H1 (cell line): ENCODE measurements at regions not wholly inside any gene's neighbourhood (a gene's known extent, or its start where the extent isn't known, plus 50 kb on each side); places are given as distances from the start of the nearest gene placed in this dataset.

Experiments
- CTCF ChIA-PET: fragments of 300-600 bp; sonication (Branson Sonifier 250); formaldehyde crosslinking; loops from one replicate; lab custom pipeline; 2021; ENCODE audit not compliant: partially characterized antibody; lab: Charles Lee
- POLR2A ChIA-PET: fragments of 300-600 bp; sonication (Branson Sonifier 250); formaldehyde crosslinking; loops from one replicate; lab custom pipeline; 2021; ENCODE audit warnings: inconsistent platforms; ENCODE audit not compliant: partially characterized antibody; lab: Charles Lee
- DNase-seq, 2 experiments: peaks; one replicate each; pipeline versions ENCODE4 v3.0.0 to v3.0.0-alpha.2; 2010 to 2022; ENCODE audit warnings: low spot score in 2 of 2, low read depth in 1 of 2, mixed read lengths in 1 of 2
- FAIRE-seq: peaks from 2 replicates; lab custom pipeline; 2011; peaks lifted over from hg19 to GRCh38; lab: Jason Lieb, UNC
- H2AFZ ChIP-seq: 2 replicates; pipeline ENCODE4 v1.8.1; 2012; ENCODE audit warnings: low read length, inconsistent platforms
- H2AK5ac ChIP-seq: 2 replicates; pipeline ENCODE4 v1.6.1; 2013; ENCODE audit warnings: low read depth, low read length
- H2BK120ac ChIP-seq: replicated peaks from 2 replicates; pipeline ENCODE3; 2013; ENCODE audit warnings: low read depth, low read length, inconsistent platforms
- H2BK12ac ChIP-seq: 2 replicates; pipeline ENCODE4 v1.6.1; 2013; ENCODE audit warnings: low read depth, low read length
- H2BK15ac ChIP-seq: 2 replicates; pipeline ENCODE4 v1.6.1; 2013; ENCODE audit warnings: low read length
- H2BK20ac ChIP-seq: 2 replicates; pipeline ENCODE4 v1.6.1; 2013; ENCODE audit warnings: low read length
- H2BK5ac ChIP-seq: 2 replicates; pipeline ENCODE4 v1.6.1; 2013; ENCODE audit warnings: low read depth, low read length
- H3K14ac ChIP-seq: 2 replicates; pipeline ENCODE4 v1.6.1; 2013; ENCODE audit warnings: inconsistent platforms; ENCODE audit not compliant: insufficient read length
- H3K18ac ChIP-seq: 2 replicates; pipeline ENCODE4 v1.6.1; 2013; ENCODE audit warnings: low read length; ENCODE audit errors: extremely low read depth
- H3K23ac ChIP-seq: 2 replicates; pipeline ENCODE4 v1.6.1; 2013; ENCODE audit warnings: inconsistent platforms; ENCODE audit not compliant: insufficient read length
- H3K23me2 ChIP-seq: 2 replicates; pipeline ENCODE4 v1.6.1; 2013; ENCODE audit warnings: low read depth, low read length
- H3K27ac ChIP-seq: 2 replicates; pipeline ENCODE4 v1.6.1; 2011; ENCODE audit warnings: low read depth, low read length, inconsistent platforms
- H3K27me3 ChIP-seq, 4 experiments: replicated peaks in 1 of 4; 1 replicate in 1 of 4; 2 replicates in 3 of 4; pipeline versions ENCODE4 v1.6.1 to v1.8.1; 2011 to 2013; ENCODE audit warnings: low read length in 3 of 4, mild to moderate bottlenecking in 3 of 4, inconsistent platforms in 2 of 4, mixed read lengths in 2 of 4, moderate library complexity in 1 of 4; ENCODE audit not compliant: control insufficient read depth in 3 of 4, insufficient read depth in 3 of 4; ENCODE audit errors: extremely low read depth in 1 of 4
- H3K36me3 ChIP-seq, 4 experiments: 2 replicates each; pipeline versions ENCODE4 v1.6.1 to v1.8.1; 2011 to 2013; ENCODE audit warnings: mild to moderate bottlenecking in 4 of 4, low read length in 3 of 4, moderate library complexity in 2 of 4, control low read depth in 1 of 4, inconsistent platforms in 1 of 4; ENCODE audit not compliant: insufficient read depth in 4 of 4, control insufficient read depth in 2 of 4
- H3K4ac ChIP-seq: replicated peaks from 2 replicates; pipeline ENCODE3; 2013; ENCODE audit warnings: low read length, low read depth, mixed read lengths, inconsistent platforms; ENCODE audit not compliant: insufficient read length
- H3K4me1 ChIP-seq, 4 experiments: replicated peaks in 1 of 4; 1 replicate in 1 of 4; 2 replicates in 3 of 4; pipeline versions ENCODE4 v1.6.1 to v1.8.1; 2011 to 2013; ENCODE audit warnings: low read length in 3 of 4, inconsistent platforms in 2 of 4, mixed read lengths in 1 of 4; ENCODE audit not compliant: insufficient read depth in 4 of 4, control insufficient read depth in 3 of 4
- H3K4me2 ChIP-seq, 2 experiments: 2 replicates each; pipeline versions ENCODE4 v1.6.1 to v1.8.1; 2011 to 2013; ENCODE audit warnings: low read depth in 2 of 2, low read length in 2 of 2, control low read depth in 1 of 2, inconsistent platforms in 1 of 2, mild to moderate bottlenecking in 1 of 2; ENCODE audit not compliant: insufficient read depth in 1 of 2
- H3K4me3 ChIP-seq, 4 experiments: fragments of 200-600, 300-600 bp in 1 of 4; sonication (generic), shearing (Covaris generic), sonication (Bioruptor Twin) in 1 of 4; 2 replicates each; pipeline versions ENCODE4 v1.5.1 to v1.8.1; 2011 to 2016; ENCODE audit warnings: low read length in 4 of 4, low read depth in 3 of 4, control low read depth in 2 of 4, inconsistent platforms in 2 of 4, mild to moderate bottlenecking in 2 of 4, mixed read lengths in 1 of 4, moderate library complexity in 1 of 4; ENCODE audit not compliant: insufficient read depth in 2 of 4; ENCODE audit errors: extremely low read depth in 1 of 4
- H3K56ac ChIP-seq: replicated peaks from 2 replicates; pipeline ENCODE3; 2013; ENCODE audit warnings: low read depth, mild to moderate bottlenecking, mixed read lengths, low read length, inconsistent platforms; ENCODE audit not compliant: insufficient read length
- H3K79me1 ChIP-seq: 2 replicates; pipeline ENCODE4 v1.6.1; 2013; ENCODE audit warnings: low read depth, low read length, control low read depth
- H3K79me2 ChIP-seq, 2 experiments: 2 replicates each; pipeline versions ENCODE4 v1.6.1 to v1.8.1; 2012 to 2013; ENCODE audit warnings: low read length in 2 of 2, mild to moderate bottlenecking in 2 of 2, inconsistent platforms in 1 of 2; ENCODE audit not compliant: insufficient read depth in 2 of 2, control insufficient read depth in 1 of 2
- H3K9ac ChIP-seq, 4 experiments: replicated peaks in 1 of 4; 1 replicate in 1 of 4; 2 replicates in 3 of 4; pipeline versions ENCODE4 v1.6.1 to v1.8.1; 2011 to 2013; ENCODE audit warnings: low read depth in 3 of 4, low read length in 3 of 4, control low read depth in 2 of 4, mild to moderate bottlenecking in 2 of 4, moderate library complexity in 2 of 4, inconsistent platforms in 1 of 4; ENCODE audit errors: extremely low read depth in 1 of 4
- H3K9me3 ChIP-seq, 2 experiments: 2 replicates each; pipeline versions ENCODE4 v1.6.1 to v1.8.1; 2012 to 2013; ENCODE audit warnings: mild to moderate bottlenecking in 2 of 2, moderate library complexity in 2 of 2, control low read depth in 1 of 2, inconsistent platforms in 1 of 2, low read depth in 1 of 2, low read length in 1 of 2, mixed read lengths in 1 of 2; ENCODE audit not compliant: insufficient read depth in 2 of 2
- H4K20me1 ChIP-seq, 2 experiments: replicated peaks in 1 of 2; 2 replicates each; pipeline versions ENCODE3 to v1.8.1; 2011 to 2013; ENCODE audit warnings: inconsistent platforms in 2 of 2, low read length in 2 of 2, mild to moderate bottlenecking in 1 of 2; ENCODE audit not compliant: insufficient read depth in 2 of 2, control insufficient read depth in 1 of 2
- H4K5ac ChIP-seq: 2 replicates; pipeline ENCODE4 v1.6.1; 2013; ENCODE audit warnings: low read length, low read depth, mixed read lengths, inconsistent platforms; ENCODE audit not compliant: insufficient read length
- H4K8ac ChIP-seq: 2 replicates; pipeline ENCODE4 v1.8.0; 2013; ENCODE audit warnings: mild to moderate bottlenecking, moderate library complexity, low read length, inconsistent platforms; ENCODE audit not compliant: insufficient read depth; ENCODE audit errors: extremely low read depth
- H4K91ac ChIP-seq: replicated peaks from 2 replicates; pipeline ENCODE3; 2013; ENCODE audit warnings: low read length, mixed read lengths, inconsistent platforms; ENCODE audit not compliant: insufficient read length
- ASH2L ChIP-seq: fragments of 200-600, 300-600 bp; sonication (generic); IDR thresholded peaks from one replicate; pipeline ENCODE4 v1.7.1; 2017; ENCODE audit warnings: low read length
- SRF ChIP-seq: IDR thresholded peaks from 2 replicates; pipeline ENCODE4 v1.6.1; 2011; ENCODE audit warnings: mild to moderate bottlenecking, low read depth, low read length, moderate library complexity
- WGBS, 2 experiments: shearing (Covaris generic) in 1 of 2; methylation state at CpG; one replicate each; pipeline versions ENCODE4 v1.1.6 to v1.1.7; 2013 to 2015; ENCODE audit warnings: low lambda C conversion rate in 2 of 2, mixed read lengths in 2 of 2, inconsistent platforms in 1 of 2, low coverage in 1 of 2, missing lambda C conversion rate in 1 of 2; ENCODE audit not compliant: insufficient replicate concordance in 2 of 2, insufficient coverage in 1 of 2, insufficient read length in 1 of 2; ENCODE audit errors: extremely low coverage in 1 of 2, missing lambda C conversion rate in 1 of 2; 5-methylcytosine and 5-hydroxymethylcytosine counted together

GRCh38 chr4:125464146-125464545, 149.4 kb downstream of the FAT4 start:
- no peak for FAIRE-seq
- Histone ChIP-seq H2BK5ac (no peak overlapping the region), H2AFZ (no peak overlapping the region)
- TF ChIP-seq SRF (no peak), ASH2L (no peak)
- TF ChIP-seq, all 59 proteins: peak for 0
- Histone ChIP-seq H2BK15ac (no peak overlapping the region), H3K23ac (no peak overlapping the region), H3K4me3 (no peak overlapping the region), H3K9me3 (no peaks in the 10 kb centered on the region), H2AK5ac (no peak overlapping the region), H3K79me2 (no peaks in the 10 kb centered on the region), H2BK20ac (no peak overlapping the region), H3K36me3 (no peaks in the 10 kb centered on the region), H3K14ac (no peak overlapping the region), H3K23me2 (no peaks in the 10 kb centered on the region), H4K20me1 (no peaks in the 10 kb centered on the region), H3K4me2 (no peak overlapping the region), H3K9ac (no peak overlapping the region), H4K91ac (no peak overlapping the region), H4K8ac (no peak overlapping the region), H2BK120ac (no peak overlapping the region), H3K18ac (no peak overlapping the region), H3K27me3 (no peaks in the 10 kb centered on the region), H3K4me1 (no peaks in the 10 kb centered on the region), H3K27ac (no peak overlapping the region), H3K56ac (no peak overlapping the region), H3K79me1 (no peaks in the 10 kb centered on the region), H4K5ac (no peak overlapping the region), H3K4ac (no peak overlapping the region), H2BK12ac (no peak overlapping the region)
- WGBS, 2 experiments, result 71% methylated on average over 1 of the region's 1 CpG; no CpG with 5 or more reads in 1 of the 2 experiments
- ChIA-PET CTCF (no interaction called here), POLR2A (no interaction called here)
- DNase-seq, result no peak
